Common myeloid progenitor, CD34-positive (primary cell): ENCODE measurements at regions not wholly inside any gene's neighbourhood (a gene's known extent, or its start where the extent isn't known, plus 50 kb on each side); places are given as distances from the start of the nearest gene placed in this dataset.

Experiments
- CTCF ChIA-PET: fragments of 350-600 bp; sonication (Branson Sonifier 250); formaldehyde crosslinking; loops from one replicate; lab custom pipeline; 2021; ENCODE audit warnings: antibody characterized with exemption; lab: Charles Lee
- POLR2A ChIA-PET: fragments of 350-600 bp; sonication (Branson Sonifier 250); formaldehyde crosslinking; loops from one replicate; lab custom pipeline; 2021; ENCODE audit warnings: antibody characterized with exemption; lab: Charles Lee
- DNase-seq, 3 donors: peaks; one replicate each; pipeline versions ENCODE4 v3.0.0 to v3.0.0-alpha.2; 2013
- H3K27ac ChIP-seq, 2 experiments: 1 replicate in 1 of 2; 2 replicates in 1 of 2; pipeline ENCODE4 v1.7.0; 2013; ENCODE audit warnings: inconsistent platforms in 2 of 2, low read length in 2 of 2, mild to moderate bottlenecking in 2 of 2, low read depth in 1 of 2, moderate library complexity in 1 of 2; ENCODE audit not compliant: severe bottlenecking in 2 of 2, insufficient read depth in 1 of 2, poor library complexity in 1 of 2
- H3K27me3 ChIP-seq, 5 experiments: replicated peaks in 2 of 5; 1 replicate in 3 of 5; 2 replicates in 2 of 5; pipeline versions ENCODE4 v1.6.1 to v1.7.0; 2013; ENCODE audit warnings: low read length in 4 of 5, mild to moderate bottlenecking in 2 of 5, moderate library complexity in 2 of 5, inconsistent platforms in 1 of 5; ENCODE audit not compliant: insufficient read depth in 5 of 5, control insufficient read depth in 4 of 5
- H3K36me3 ChIP-seq, 4 experiments: 1 replicate in 2 of 4; 2 replicates in 2 of 4; pipeline versions ENCODE4 v1.6.1 to v1.7.0; 2013; ENCODE audit warnings: low read length in 3 of 4, control low read depth in 1 of 4, mild to moderate bottlenecking in 1 of 4; ENCODE audit not compliant: control insufficient read depth in 4 of 4, insufficient read depth in 4 of 4
- H3K4me1 ChIP-seq, 4 experiments: 1 replicate in 3 of 4; 2 replicates in 1 of 4; pipeline versions ENCODE4 v1.6.1 to v1.7.1; 2013; ENCODE audit warnings: low read length in 3 of 4, mild to moderate bottlenecking in 3 of 4, control low read depth in 1 of 4, inconsistent platforms in 1 of 4, moderate library complexity in 1 of 4; ENCODE audit not compliant: control insufficient read depth in 4 of 4, insufficient read depth in 4 of 4; ENCODE audit errors: control extremely low read depth in 1 of 4
- H3K4me3 ChIP-seq, 7 experiments: 1 replicate in 4 of 7; 2 replicates in 3 of 7; pipeline versions ENCODE4 v1.5.1 to v1.7.0; 2013; ENCODE audit warnings: mild to moderate bottlenecking in 7 of 7, low read length in 6 of 7, moderate library complexity in 6 of 7, inconsistent platforms in 2 of 7, low read depth in 2 of 7, control low read depth in 1 of 7; ENCODE audit not compliant: insufficient read depth in 4 of 7, control insufficient read depth in 1 of 7; ENCODE audit errors: extremely low read depth in 1 of 7
- H3K9me3 ChIP-seq, 5 experiments: 1 replicate in 4 of 5; 2 replicates in 1 of 5; pipeline versions ENCODE4 v1.6.1 to v1.7.1; 2013; ENCODE audit warnings: low read length in 4 of 5, mild to moderate bottlenecking in 2 of 5, inconsistent platforms in 1 of 5, low read depth in 1 of 5, moderate library complexity in 1 of 5; ENCODE audit not compliant: control insufficient read depth in 4 of 5, insufficient read depth in 2 of 5; ENCODE audit errors: control extremely low read depth in 1 of 5
- WGBS: methylation state at CpG from one replicate; pipeline ENCODE4 v1.1.5; 2013; ENCODE audit not compliant: insufficient coverage; 5-methylcytosine and 5-hydroxymethylcytosine counted together

- Histone ChIP-seq H3K4me1 (no peaks in the 10 kb centered on the region), H3K4me3 (no peak overlapping the region), H3K36me3 (no peaks in the 10 kb centered on the region), H3K27me3 (no peaks in the 10 kb centered on the region), H3K27ac (no peak overlapping the region), H3K9me3 (no peaks in the 10 kb centered on the region)
- POLR2A ChIA-PET = no interaction called here
- no peak for DNase-seq
- 89% methylated on average over 3 of the region's 3 CpGs for WGBS
- CTCF ChIA-PET = no interaction called here
Measured at GRCh38 chr3:177469216-177469615, 271.9 kb upstream of the TBL1XR1 start.

- no peak overlapping the region for H3K4me3 ChIP-seq
Measured at GRCh38 chr3:177470197-177470941, 273.1 kb upstream of the TBL1XR1 start.

GRCh38 chr3:177471733-177472480 lies 274.6 kb upstream of the TBL1XR1 start:
- 100% methylated on average over 1 of the region's 4 CpGs for WGBS
- Histone ChIP-seq H3K4me1 (no peaks in the 10 kb centered on the region), H3K27ac (no peak overlapping the region), H3K27me3 (no peaks in the 10 kb centered on the region), H3K36me3 (no peaks in the 10 kb centered on the region), H3K4me3 (no peak overlapping the region), H3K9me3 (no peaks in the 10 kb centered on the region)
- ChIA-PET CTCF (interaction anchor here (1.1 kb wide), 1 partner anchor 13 kb away, joined by 4 read pairs; no protein-coding TSS in a partner anchor), POLR2A (no interaction called here)
- DNase-seq = no peak

More at GRCh38 chr3:177470197-177470941, 273.1 kb upstream of the TBL1XR1 start:
- no peaks in the 10 kb centered on the region for H3K27me3 ChIP-seq
- no peak for DNase-seq
- no peaks in the 10 kb centered on the region for H3K36me3 ChIP-seq
- H3K4me1 ChIP-seq = no peaks in the 10 kb centered on the region
- POLR2A ChIA-PET = no interaction called here
- 100% methylated on average over 5 of the region's 8 CpGs for WGBS
- no peaks in the 10 kb centered on the region for H3K9me3 ChIP-seq
- H3K27ac ChIP-seq = no peak overlapping the region
- CTCF ChIA-PET = interaction anchor here (1.1 kb wide), 1 partner anchor 12 kb away, joined by 4 read pairs; no protein-coding TSS in a partner anchor

GRCh38 chr3:177473184-177473583 lies 275.9 kb upstream of the TBL1XR1 start:
- ChIA-PET CTCF (no interaction called here), POLR2A (no interaction called here)
- H3K4me3 ChIP-seq = no peak overlapping the region
- H3K27ac ChIP-seq = no peak overlapping the region
- H3K27me3 ChIP-seq = no peaks in the 10 kb centered on the region
- no peaks in the 10 kb centered on the region for H3K36me3 ChIP-seq
- DNase-seq = no peak
- no peaks in the 10 kb centered on the region for H3K4me1 ChIP-seq
- WGBS = 90% methylated on average over 6 of the region's 6 CpGs
- H3K9me3 ChIP-seq = no peaks in the 10 kb centered on the region

- no peak overlapping the region for H3K4me3 ChIP-seq
- no CpG with 5 or more reads among the region's 2 CpGs for WGBS
- DNase-seq = no peak
- H3K9me3 ChIP-seq = no peaks in the 10 kb centered on the region
- H3K4me1 ChIP-seq = no peaks in the 10 kb centered on the region
- POLR2A ChIA-PET = interaction anchor here (0.7 kb wide), 1 partner anchor 77 kb away, joined by 5 read pairs; no protein-coding TSS in a partner anchor
- no peaks in the 10 kb centered on the region for H3K27me3 ChIP-seq
- CTCF ChIA-PET = interaction anchor here (1.5 kb wide), 1 partner anchor 25 kb away, joined by 4 read pairs; no protein-coding TSS in a partner anchor
- H3K36me3 ChIP-seq = no peaks in the 10 kb centered on the region
- H3K27ac ChIP-seq = no peak overlapping the region
Measured at GRCh38 chr3:177473903-177474302, 276.6 kb upstream of the TBL1XR1 start.

- no peaks in the 10 kb centered on the region for H3K27me3 ChIP-seq
- POLR2A ChIA-PET = interaction anchor here (0.7 kb wide), 1 partner anchor 78 kb away, joined by 5 read pairs; no protein-coding TSS in a partner anchor
- no peaks in the 10 kb centered on the region for H3K4me1 ChIP-seq
- 96% methylated on average over 11 of the region's 11 CpGs for WGBS
- no peak overlapping the region for H3K27ac ChIP-seq
- DNase-seq = no peak
- H3K36me3 ChIP-seq = no peaks in the 10 kb centered on the region
- H3K4me3 ChIP-seq = no peak overlapping the region
- H3K9me3 ChIP-seq = no peaks in the 10 kb centered on the region
- CTCF ChIA-PET = interaction anchor here (1.2 to 1.5 kb wide), 2 partner anchors 26 to 364 kb away, joined by 3 to 4 read pairs; no protein-coding TSS in a partner anchor
Measured at GRCh38 chr3:177474652-177475355, 277.5 kb upstream of the TBL1XR1 start.
